H54 (cell line): ENCODE measurements at regions not wholly inside any gene's neighbourhood (a gene's known extent, or its start where the extent isn't known, plus 50 kb on each side); places are given as distances from the start of the nearest gene placed in this dataset.
"Not testable (repeated sequence)": the region's sequence is repeated elsewhere in the genome, so short reads cannot be mapped to it uniquely, and the experiment has no call there.

Experiments used
- DNase-seq: peaks from one replicate; pipeline ENCODE4 v3.0.0; 2011; ENCODE audit warnings: low spot score, mixed read lengths; ENCODE audit not compliant: insufficient read length
- FAIRE-seq: peaks from 3 replicates; lab custom pipeline; 2011; peaks lifted over from hg19 to GRCh38; lab: Jason Lieb, UNC
- POLR2A ChIP-seq: IDR thresholded peaks from 2 replicates; pipeline ENCODE4 v1.6.1; 2011; ENCODE audit warnings: low read depth, mild to moderate bottlenecking, low read length

DNA sequence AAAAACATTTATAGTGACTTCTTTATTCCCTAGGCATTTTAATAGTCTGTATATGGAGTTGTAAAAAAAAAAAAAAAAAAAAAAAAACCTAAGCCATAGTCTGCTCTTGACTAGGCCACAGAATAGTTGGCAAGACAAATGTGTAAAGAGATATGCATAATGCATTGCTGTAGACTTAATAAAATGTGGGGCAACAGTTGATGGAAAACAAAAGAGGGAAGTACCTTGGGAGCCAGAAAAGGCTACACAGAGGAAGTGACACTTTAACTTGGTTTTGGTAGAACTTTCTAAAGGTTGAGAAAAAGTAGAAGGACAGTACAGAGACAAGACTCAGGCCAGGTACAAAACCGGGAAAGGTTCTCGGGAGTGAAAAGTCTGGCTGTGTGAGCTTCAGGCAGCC is 802.9 kb upstream of the ADAMTS5 start:
- DNase-seq (no peak), FAIRE-seq (no peak)
- no peak for TF ChIP-seq POLR2A

DNA sequence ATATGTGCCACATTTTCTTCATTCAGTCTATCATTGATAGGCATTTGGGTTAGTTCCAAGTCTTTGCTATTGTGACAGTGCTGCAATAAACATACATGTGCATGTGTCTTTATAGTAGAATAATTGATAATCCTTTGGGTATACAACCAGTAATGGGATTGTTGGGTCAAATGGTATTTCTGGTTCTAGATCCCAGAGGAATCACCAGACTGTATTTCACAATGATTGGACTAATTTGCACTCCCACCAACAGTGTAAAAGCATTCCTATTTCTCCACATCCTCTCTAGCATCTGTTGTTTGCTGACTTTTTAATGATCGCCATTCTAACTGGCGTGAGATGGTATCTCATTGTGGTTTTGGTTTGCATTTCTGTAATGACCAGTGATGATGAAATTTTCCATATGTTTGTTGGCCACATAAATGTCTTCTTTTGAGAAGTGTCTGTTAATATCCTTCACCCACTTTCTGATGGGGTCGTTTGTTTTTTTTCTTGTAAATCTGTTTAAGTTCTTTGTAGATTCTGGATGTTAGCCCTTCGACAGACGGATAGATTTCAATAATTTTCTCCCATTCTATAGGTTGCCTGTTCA is 801.3 kb upstream of the ADAMTS5 start:
- FAIRE-seq, DNase-seq: not testable (repeated sequence)

DNA sequence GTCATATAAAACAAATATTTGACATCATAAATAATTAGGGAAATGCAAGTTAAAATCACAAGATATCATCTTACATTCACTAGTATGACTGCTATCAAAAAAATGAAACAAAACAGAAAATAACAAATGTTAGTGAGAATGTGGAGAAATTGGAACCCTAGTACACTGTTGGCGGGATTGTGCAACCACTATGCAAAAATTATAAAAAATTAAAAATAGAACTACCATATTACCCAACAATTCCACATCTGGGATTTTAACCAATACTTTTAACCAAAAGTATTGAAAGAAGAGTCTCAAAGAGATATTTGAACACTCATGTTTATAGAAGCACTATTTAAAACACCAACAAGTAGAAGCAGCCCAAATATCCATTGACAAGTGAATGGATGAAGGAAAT is 797.2 kb upstream of the ADAMTS5 start:
- no peak for FAIRE-seq
- no peak for DNase-seq
- no peak for TF ChIP-seq POLR2A

GRCh38 chr21:27761623-27762022 is 794.7 kb upstream of the ADAMTS5 start:
- no peak for TF ChIP-seq POLR2A
- DNase-seq (no peak), FAIRE-seq (no peak)

DNA sequence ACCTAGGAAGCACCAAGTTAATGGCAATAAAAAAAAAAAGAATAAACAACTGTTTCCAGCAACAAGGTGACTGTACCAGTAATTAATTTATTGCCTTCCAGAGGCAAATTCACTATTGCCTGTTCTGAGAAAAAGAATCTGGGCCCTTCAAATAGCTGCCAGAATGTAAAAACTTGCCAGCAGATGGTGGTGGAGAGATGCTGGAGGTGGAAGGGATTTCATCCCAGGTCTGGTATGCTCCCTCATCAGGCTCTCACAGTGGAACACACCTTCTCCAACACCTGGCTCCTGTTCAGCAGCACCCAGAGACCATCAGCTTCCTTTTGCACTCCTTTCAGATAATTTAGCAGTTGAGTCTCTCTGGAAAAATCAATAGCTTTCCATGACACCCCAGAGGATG is 792.9 kb upstream of the ADAMTS5 start:
- DNase-seq (no peak), FAIRE-seq (no peak)
- no peak for TF ChIP-seq POLR2A

- DNase-seq (no peak), FAIRE-seq (no peak)
- TF ChIP-seq POLR2A = no peak
Observed at GRCh38 chr21:27759091-27759659, 792.3 kb upstream of the ADAMTS5 start.

GRCh38 chr21:27756191-27756590 is 789.3 kb upstream of the ADAMTS5 start:
- no peak for TF ChIP-seq POLR2A
- no peak for FAIRE-seq

DNA sequence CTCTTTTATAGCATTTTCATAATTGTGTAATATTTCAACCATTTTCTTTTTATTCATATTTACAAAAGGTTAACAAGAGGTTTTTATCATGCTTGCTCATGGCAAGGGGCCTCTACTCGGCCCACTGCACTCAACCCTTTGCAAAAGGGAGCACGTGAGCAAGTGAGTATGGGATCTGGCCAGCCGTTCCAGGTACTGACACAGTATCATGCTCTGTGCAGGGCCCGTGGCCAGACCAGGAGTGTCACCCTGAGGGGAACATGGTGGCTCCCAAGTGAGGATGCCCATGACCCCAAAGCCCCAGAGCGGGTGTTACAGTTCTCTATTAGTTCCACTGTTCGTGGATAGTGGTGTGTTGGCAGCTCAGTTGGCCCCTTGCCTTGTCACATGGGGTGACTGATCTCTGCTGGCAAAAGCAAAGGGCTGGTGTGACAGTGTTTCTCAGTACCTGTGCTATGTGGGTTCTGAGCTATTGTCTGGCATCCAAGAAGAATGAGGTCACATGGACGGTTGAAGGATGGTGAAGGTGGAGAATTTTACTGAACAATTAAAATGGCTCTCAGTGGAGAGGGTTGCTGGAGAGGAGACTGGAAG is 777.2 kb upstream of the ADAMTS5 start:
- FAIRE-seq = no peak
- TF ChIP-seq POLR2A = no peak
- no peak for DNase-seq

More at GRCh38 chr21:27756191-27756590, 789.3 kb upstream of the ADAMTS5 start:
- DNase-seq = no peak

DNA sequence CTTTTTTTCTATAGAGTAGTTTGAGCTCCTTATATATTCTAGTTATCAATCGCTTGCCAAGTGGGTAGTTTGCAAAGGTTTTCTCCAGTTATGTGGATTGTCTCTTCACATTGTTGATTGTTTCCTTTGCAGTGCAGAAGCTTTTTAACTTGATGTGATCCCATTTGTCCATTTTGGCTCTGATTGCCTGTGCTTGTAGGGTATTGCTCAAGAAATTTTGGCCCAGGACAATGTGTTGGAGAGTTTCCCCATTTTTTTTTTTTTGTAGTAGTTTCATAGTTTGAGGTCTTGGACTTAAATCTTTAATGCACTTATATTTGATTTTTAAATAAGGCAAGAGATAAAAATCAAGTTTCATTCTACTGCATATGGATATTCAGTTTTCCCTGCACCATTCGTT is 774.8 kb upstream of the ADAMTS5 start:
- no peak for FAIRE-seq
- TF ChIP-seq POLR2A = no peak
- no peak for DNase-seq

DNA sequence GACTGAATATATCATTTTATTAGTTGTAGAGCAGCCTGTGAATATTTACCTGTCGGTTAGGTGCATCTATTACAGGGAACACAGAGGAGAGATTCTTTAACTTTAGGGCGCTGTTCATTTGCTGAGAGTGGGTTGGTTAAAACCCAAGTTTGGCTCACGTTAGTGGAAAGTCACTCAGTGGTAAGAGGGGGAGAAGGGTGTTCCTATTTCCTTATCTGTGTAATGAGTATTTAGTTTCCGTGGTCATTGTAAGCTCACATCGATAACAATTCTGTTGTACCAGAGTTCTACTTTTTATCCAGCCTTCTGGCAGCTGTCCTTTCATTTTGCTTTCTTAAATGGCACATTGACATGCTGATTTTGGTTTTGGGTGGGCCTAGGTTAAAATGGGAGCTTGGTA is 773.2 kb upstream of the ADAMTS5 start:
- DNase-seq (no peak), FAIRE-seq (peak; percentile 11)
- TF ChIP-seq POLR2A = no peak

DNA sequence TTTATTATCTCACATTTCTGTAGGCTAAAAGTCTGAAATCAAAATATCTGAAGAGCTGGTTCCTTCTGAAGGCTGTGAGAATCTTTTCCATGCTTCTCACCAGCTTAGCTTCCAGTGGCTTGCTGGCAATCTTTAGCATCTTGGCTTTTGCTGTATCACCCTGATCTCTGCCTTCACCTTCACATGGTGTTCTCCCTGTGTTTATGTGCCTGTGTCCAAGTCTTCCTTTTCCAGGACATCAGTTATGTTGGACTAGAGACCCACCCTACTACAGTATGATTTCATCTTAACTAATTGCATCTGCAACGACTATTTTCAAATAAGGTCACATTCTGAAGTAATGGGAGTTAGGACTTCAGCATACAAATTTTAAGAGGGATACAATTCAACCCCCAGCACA is 772.3 kb upstream of the ADAMTS5 start:
- TF ChIP-seq POLR2A = no peak
- DNase-seq = no peak
- no peak for FAIRE-seq

- DNase-seq (no peak), FAIRE-seq (no peak)
- TF ChIP-seq POLR2A = no peak
Observed at GRCh38 chr21:27735699-27736098, 768.8 kb upstream of the ADAMTS5 start.

GRCh38 chr21:27734146-27734545 is 767.3 kb upstream of the ADAMTS5 start:
- TF ChIP-seq POLR2A = no peak
- peak; percentile 68 for FAIRE-seq
- no peak for DNase-seq

- no peak for TF ChIP-seq POLR2A
- DNase-seq (no peak), FAIRE-seq (no peak)
Observed at GRCh38 chr21:27725916-27726315, 759.0 kb upstream of the ADAMTS5 start.

- no peak for DNase-seq
- TF ChIP-seq POLR2A = no peak
Observed at GRCh38 chr21:27722095-27722494, 755.2 kb upstream of the ADAMTS5 start.

GRCh38 chr21:27721675-27722074 is 754.8 kb upstream of the ADAMTS5 start:
- FAIRE-seq = no peak
- TF ChIP-seq POLR2A = no peak
- no peak for DNase-seq

More at GRCh38 chr21:27722095-27722494, 755.2 kb upstream of the ADAMTS5 start:
- FAIRE-seq = no peak
